GM21723 (cell line): ENCODE measurements at regions not wholly inside any gene's neighbourhood (a gene's known extent, or its start where the extent isn't known, plus 50 kb on each side); places are given as distances from the start of the nearest gene placed in this dataset.
"Not testable (repeated sequence)": the region's sequence is repeated elsewhere in the genome, so short reads cannot be mapped to it uniquely, and the experiment has no call there.

Source experiments
- ATAC-seq: cut with Tn5 transposase; IDR thresholded peaks from one replicate; pipeline ENCODE4 v1.9.1; 2021; ENCODE audit warnings: mild to moderate bottlenecking, moderate library complexity; ENCODE audit not compliant: unreplicated experiment

- ATAC-seq: no peak
Observed at GRCh38 chrX:7640392-7640791, 202.6 kb upstream of the VCX start.

DNA sequence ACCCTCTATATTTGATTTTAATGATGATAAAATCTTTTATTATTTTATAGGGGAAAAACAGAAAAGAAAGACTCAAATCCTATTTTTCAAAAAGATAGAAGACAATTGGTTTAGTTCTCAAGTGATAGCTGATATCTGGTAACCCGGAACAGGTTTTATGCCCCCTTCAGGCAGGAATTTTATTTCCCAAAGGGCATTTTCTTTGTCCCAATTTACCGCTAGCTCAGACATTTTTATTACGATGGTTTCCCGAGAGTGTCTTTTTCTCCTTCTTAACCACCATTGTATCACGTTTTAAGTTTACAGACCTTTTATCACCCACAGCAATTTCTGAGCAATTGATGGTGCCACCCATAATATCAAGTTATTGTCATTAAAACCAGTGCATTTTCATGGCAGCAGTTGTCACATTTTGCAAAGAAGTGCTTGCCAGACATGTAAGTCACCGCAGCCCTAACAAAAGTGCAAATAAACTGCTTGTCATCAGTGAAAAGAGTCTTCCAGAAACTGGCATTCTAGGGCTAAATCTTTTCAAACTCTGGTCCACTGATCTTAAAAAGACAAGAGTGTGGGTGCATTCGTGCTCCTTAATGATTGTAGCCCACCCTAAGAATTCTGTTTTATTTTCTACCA, 204.8 kb upstream of the VCX start:
- ATAC-seq: no peak

DNA sequence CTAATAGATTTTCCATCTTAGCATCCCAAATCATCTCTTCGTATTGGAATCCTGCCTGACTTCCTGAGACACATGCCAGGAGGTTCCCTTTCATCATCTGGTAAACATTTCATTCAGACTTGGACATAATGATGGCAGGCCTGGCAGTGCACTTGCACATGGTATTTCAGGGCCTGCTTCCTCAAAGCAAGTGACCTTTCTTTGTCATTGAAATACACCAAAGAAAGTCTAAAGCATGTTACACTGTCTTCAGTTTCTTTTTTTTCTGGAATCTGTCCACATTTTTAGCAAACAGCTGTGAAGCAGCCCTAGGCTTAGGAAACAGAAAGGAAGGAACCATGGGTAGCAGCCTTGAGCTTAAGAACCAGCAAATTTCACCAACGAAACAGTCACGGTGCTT, 205.9 kb upstream of the VCX start:
- no peak for ATAC-seq

GRCh38 chrX:7635604-7636003, 207.4 kb upstream of the VCX start:
- ATAC-seq: no peak

GRCh38 chrX:7620560-7620959, 222.4 kb upstream of the VCX start:
- no peak for ATAC-seq

- no peak for ATAC-seq
Observed at GRCh38 chrX:7617994-7618393, 225.0 kb upstream of the VCX start.

DNA sequence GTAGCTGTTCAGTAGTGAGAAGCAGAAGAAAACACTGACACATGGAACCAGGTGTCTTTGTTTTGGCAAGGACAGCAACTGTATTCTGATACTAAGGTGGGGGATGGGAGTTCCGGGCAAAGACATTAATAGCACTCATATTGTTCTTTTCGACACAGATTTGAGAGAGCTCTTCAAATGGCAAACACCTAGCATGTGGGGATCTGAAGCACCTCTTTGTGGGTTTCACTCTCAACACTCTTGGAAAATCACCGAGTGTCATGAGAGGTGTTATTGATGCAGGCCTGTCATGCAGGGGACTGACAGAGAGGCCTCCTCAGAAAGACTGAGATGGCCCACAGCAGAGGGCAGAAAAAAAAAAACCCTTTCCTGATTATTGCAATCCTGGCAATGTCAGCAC, 228.4 kb upstream of the VCX start:
- ATAC-seq: no peak

GRCh38 chrX:7608625-7609024, 234.3 kb upstream of the VCX start:
- not testable (repeated sequence) for ATAC-seq

DNA sequence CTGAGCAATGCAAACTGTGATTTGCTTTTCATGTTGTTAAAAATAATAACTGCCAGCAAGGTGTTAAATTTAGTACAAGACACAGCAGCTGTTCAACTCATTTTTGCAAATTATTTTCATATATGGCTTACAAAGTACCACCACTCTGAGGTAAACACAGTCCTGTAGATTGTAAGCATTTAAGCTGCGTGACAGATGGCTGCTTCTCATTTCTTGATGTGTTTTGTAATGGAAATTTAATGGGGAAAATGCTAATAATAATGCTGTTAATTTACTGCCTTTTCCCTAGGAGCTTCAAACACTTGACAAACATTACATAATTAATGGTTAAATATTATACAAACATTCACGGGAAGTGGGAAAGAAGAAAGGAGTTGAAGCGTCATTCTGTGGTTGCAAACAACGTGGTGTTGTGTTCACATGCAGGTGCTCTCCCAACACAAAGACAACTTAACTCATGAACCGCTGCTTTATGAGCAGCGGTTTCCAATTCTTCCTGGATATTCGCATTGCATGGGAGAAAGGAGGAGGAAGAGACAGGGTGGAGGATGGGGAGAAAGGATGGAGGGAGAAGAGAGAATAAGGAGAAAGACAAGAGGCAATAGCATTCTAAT, 236.8 kb upstream of the VCX start:
- ATAC-seq: no peak

GRCh38 chrX:7603387-7603786, 239.6 kb upstream of the VCX start:
- ATAC-seq: no peak

- ATAC-seq: no peak
Observed at GRCh38 chrX:7596822-7597221, 246.1 kb upstream of the VCX start.

DNA sequence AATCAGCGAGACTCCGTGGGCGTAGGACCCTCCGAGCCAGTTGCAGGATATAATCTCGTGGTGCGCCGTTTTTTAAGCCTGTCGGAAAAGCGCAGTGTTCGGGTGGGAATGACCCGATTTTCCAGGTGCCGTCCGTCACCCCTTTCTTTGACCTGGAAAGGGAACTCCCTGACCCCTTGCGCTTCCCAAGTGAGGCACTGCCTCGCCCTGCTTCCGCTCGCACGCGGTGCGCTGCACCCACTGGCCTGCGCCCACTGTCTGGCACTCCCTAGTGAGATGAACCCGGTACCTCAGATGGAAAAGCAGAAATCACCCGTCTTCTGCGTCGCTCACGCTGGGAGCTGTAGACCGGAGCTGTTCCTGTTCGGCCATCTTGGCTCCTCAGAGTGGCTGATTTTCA, 249.6 kb upstream of the VCX start:
- not testable (repeated sequence) for ATAC-seq

- ATAC-seq: peak; percentile 89
Observed at GRCh38 chrX:7586126-7586525, 256.8 kb upstream of the VCX start.

- no peak for ATAC-seq
Observed at GRCh38 chrX:7582191-7582590, 260.8 kb upstream of the VCX start.

- no peak for ATAC-seq
Observed at GRCh38 chrX:7580127-7580526, 262.8 kb upstream of the VCX start.

DNA sequence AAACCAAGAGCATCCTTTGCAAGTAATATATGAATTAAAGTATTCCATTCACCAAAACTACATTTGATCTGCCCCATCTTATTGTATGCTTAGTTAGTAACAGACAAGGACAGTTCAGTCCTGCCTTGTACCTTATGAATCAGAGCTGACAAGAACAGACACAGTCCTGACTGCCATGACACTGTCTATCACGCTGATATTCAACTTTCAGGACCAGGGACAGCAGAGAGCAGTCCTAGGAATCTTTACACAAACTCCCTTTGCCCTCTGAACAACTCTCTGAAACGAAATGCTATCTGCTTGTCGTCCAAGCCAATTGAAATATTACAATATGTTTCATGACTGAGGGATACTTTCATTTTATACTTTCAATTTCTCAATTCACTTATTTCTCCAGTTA, 268.6 kb upstream of the VCX start:
- ATAC-seq: no peak

GRCh38 chrX:7570432-7571029, 272.4 kb upstream of the VCX start:
- no peak for ATAC-seq

DNA sequence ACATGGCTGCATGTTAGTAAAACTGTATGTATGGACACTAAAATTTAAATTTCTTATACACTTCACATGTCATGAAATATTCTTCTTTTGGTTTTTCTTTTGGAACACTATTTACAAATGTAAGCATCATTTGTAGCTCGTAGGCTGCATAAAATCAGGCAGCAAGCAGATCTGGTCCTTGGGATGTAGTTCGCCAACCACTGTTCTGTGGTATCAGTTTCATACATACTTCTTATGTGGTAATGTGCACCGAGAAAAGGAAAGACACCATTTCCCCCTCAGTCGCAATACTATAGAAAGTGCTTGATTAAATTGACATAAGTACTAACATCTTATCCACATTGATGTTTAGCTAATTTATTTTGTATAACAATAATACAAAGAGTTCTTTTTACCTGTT, 274.4 kb upstream of the VCX start:
- ATAC-seq: no peak

GRCh38 chrX:7568130-7568529, 274.8 kb upstream of the VCX start:
- no peak for ATAC-seq

DNA sequence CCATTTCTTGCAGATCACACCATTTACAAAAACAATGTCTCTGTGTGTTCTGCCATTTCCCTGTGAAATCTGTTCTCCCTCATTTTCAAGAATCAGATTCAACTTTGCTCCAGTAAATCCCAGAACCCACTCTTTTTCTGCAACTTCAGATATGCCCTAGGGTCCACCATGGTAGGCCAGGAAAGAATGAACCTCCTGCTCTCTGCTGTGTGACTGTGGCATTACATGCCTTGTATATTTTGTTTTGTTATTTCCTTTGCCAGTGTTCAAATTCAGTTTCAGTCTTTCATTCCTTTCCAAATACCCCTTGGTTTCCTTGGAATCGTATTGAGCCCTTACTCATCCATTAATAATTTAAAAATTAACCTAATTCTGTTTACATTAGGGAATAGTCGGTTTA, 290.2 kb upstream of the VCX start:
- ATAC-seq: no peak

- ATAC-seq: no peak
Observed at GRCh38 chrX:7546551-7547080, 296.4 kb upstream of the VCX start.

- no peak for ATAC-seq
Observed at GRCh38 chrX:7545564-7545963, 297.4 kb upstream of the VCX start.
